NCI-H526 (cell line): ENCODE measurements at regions not wholly inside any gene's neighbourhood (a gene's known extent, or its start where the extent isn't known, plus 50 kb on each side); places are given as distances from the start of the nearest gene placed in this dataset.

ENCODE experiments used
- DNase-seq, 2 experiments: peaks; one replicate each; lab custom pipeline; 2025; lab: John Stamatoyannopoulos, UW

DNA sequence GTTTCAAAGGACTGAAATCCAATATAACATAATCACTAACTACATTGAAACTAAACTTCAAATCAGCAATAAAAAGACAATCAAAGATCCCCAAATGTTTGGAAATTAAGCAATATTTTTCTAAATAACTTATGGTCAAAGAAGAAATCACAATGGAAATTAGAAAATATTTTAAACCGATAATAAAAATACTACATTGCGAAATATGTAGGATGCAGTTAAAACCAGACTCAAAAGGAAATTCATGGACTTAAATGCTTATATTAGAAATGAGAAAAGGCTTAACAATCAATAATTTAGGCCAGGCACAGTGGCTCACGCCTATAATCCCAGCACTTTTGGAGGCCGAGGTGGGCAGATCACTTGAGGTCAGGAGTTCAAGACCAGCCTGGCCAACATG is 79.0 kb upstream of the HAAO start:
- no peak for DNase-seq

DNA sequence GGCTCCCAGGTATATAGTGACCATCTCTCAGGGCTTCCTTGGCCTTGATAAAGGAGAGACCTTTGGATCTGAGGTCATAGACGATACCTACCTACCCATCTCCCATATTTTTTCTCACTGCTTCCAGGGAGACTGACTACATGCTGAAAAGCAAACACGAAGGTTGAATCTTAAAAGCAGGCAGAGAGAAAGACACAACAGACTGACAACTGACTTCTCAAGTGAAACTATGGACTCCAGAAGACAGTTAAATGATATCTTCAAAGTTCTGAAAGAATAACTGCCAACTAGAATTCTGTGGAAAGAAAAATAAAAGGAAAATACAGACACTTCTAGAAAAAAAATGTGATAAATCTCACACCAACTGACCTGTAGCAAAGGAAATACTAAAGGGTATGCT is 76.5 kb upstream of the HAAO start:
- DNase-seq: no peak

DNA sequence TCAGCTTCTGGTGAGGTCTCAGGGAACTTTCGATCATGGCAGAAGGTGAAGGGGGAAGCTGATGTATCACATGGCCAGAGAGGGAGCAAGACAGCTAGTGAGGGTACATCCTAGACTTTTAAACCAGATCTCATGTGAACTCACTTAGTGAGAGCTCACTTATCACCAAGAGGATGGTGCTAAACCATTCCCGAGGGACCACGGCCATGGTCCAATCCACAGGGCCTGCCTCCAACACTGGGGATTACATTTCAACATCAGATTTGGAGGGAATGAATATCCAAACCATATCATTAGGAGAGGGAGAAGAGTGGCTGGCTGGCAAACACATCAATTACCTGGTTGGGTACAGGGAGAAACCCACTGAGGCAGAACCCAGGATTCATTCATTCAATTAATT is 75.7 kb upstream of the HAAO start:
- no peak for DNase-seq

DNA sequence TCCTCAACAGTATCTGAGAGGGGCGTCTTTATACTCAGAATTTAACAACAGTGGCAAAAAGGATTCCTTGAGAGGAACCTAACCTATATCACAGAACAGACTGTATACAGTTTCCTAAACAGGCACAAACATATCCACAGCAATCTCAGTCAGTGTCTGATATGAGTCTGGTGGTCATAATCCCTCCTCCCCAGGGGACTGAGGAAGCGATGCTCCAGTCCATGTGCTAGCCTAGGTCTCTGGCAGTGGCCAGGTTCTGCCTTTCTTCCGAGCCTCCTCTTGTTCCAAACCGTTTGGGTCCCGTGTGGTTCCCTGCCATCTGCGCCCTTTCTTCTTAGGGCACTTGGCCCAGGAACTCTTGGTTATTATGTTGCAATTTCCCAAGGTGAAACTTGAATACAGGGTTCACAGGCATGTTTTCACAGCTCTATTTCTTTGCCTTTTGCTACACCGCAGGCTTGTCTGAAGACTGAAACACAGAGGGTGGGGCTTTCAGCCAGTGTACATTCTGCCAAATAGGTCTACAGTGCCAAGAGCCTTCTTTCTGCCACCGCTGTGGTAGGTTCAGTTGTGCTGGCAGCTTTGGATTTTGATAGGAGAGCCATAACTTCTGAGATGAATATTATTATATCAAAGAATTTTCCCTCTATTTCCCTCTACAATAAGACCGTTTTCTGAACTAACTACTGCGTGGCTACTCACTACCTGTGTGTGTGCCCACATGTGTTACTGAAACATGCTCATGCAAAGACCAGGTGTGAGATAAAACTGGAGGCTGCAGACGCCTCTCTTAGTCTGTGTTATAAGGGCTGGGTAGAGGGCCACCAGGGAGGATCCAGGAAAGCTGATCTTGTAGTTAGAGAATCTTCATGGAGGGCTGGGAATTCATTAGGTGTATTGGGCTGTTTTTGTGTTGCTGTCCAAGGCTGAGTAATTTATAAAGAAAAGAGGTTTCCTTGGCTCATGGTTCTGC is 75.0 kb upstream of the HAAO start:
- DNase-seq: no peak

DNA sequence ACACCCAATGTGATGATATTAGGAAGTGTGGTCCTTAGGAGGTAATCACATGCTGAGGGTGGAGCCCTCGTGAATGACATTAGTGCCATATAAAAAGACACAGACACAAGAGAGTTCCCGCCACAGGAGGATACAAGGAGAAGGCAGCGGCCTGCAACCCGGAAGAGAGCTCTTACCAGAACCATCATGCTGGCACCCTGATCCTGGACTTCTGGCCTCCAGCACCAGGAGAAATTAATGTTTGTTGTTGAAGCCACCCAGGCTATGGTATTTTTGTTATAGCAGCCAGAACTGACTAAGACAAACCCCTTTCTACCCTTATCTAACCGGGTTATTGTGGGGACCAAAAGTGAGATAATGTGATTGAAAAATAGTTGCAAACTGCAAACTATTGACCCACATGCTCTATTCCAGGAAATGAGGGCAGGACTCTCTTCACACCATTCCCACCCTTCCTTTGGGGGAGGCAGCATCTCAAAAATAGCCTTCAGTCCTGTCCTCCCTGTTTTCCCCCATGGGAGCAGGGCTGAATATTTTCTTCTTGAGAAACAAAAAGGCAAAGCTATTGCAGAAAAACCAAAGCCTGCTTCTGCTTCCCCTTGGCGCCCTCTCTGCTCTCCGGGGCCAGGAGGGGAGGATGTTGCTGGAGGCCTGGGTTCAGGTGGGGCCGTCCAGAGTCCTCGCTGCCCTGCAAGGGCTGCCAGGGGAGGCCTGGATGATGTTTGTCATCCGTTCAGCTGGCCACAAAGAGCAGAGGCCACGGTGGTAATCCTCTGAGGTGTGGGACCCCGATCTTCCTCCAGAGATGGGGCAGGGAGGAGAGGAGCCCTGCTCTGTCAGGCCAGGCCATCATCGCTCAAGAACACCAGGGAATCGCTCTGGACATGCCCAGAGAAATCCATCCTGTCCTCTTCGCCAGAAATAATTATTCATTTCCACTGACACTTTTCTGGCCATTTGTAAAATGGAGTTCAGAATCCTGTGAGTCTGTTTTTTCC is 73.8 kb upstream of the HAAO start:
- DNase-seq: no peak

DNA sequence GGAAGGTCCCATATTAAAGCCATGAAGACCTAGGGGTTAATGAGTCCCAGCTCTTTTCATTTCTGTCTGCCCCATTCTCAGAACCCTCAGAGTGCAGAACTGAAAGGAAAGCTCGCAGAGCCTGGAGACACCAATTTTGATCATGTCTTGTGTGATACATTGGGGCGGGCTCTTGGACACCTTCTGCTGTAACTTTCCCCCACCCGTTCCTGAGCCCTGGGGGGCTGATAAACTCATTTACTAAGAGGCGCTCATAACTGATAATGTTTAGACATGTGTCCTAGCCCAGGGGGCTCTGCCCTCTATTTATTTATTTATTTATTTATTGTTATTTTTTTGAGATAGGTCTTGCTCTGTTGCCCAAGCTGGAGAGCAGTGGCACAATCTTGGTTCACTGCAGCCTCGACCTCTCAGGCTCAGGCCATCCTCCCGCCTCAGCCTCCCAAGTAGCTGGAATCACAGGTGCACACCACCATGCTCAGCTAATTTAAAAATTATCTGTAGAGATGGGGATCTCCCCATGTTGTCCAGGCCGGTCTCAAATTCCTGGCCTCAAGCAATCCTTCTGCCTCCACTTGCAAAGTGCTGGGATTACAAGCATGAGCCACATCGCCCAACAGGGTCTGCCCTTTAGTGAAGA is 72.4 kb upstream of the HAAO start:
- DNase-seq: no peak

DNA sequence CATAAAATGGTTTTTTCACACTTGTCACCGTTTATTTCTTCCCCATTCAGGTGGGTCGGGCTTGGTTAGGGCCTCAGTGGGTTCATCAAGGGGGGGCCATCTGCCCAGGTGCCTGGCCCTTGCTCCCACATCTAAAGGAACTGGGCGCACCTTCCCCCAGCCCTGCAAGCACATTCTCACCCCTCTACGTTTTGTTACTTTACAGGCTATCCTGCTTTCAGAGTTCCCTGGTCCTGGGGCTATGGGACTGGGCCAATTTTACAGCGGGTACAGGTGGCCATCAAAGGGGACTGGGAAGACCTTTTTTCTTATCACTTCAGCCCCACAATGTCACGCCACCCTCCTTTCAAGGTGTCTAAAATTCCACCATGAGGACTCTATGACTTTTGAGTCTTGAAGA is 71.8 kb upstream of the HAAO start:
- no peak for DNase-seq

DNA sequence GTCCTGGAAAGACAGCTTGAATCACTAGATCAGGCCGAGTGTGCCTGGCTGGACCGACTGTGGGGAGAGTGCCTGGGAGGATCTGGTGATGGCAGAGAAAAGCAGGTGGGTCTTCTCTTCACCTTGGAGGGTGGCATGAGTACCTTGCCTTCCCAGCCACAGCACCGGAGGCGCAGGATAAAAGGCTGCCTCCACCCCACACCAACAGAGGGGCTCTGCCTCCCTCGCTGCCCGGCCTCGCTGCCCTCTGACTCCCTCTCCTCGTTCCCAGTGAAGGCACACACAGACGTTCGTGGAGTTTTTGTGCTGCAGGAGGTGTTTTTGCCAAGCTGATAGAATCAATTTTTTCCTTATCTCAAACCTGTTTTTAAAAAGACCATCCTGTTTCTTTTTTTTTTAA is 71.4 kb upstream of the HAAO start:
- DNase-seq: no peak

DNA sequence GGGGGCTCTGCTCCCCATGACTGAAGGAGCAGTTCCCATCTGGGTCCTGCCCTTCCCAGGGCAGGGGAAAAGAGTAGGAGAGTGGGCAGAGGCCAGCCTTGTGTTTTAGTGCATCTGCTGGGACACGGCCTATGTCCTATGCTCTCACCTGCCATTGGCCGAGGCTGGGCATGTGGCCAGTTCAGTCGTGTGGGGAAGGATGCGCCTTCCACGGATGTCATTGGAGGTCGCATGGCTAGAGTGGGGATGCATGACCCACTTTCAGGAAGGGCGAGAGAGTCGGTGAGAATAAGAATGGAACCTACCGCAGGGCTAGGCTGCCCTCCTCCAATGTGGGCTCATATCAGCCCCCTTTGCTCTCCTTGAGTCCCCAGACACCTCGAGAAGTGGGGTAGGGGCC is 70.9 kb upstream of the HAAO start:
- no peak for DNase-seq

DNA sequence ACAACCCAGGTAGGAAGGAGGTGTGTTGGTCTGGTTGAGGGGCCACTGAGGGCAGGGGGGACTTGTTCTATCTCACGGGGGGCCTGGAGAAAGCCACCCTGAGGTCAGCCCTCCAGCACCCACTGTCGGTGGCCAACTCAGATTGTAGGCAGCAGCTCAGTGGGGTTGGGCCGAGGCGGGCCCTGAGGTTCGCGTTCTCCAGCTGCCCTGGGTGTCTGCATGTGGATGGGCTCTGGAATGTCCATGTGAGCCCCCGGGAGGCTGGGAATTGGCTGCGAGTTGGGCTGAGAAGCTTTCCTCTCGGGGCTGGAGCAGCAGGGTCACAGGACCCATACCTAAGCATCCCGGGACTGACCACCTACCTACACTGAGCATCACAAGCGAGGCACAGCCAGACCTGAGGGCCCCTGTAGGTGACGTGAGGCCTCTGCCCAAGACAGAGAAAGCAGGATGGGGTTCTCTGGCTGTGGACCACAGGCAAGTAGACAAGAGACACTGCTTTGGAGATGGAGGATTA is 70.3 kb upstream of the HAAO start:
- no peak for DNase-seq

DNA sequence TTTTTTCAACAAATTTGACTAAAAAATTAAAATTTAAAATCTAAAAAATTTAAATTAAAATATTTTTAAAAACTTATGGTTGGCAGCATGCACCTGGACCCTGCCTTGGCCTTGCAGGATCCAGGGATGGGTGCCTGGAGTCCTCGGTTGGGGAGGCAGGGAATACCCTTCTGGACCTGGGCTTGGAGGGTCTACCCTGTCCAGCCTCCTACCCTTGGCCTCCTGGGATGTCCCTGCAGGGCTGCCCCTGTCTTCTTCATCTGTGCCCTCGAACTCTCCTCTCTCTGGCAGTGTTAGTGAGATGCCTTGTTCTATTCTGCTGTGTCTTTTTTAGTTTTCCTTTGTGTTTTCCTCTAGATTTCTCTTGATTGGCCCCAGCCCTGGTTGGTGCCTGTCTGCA is 68.9 kb upstream of the HAAO start:
- no peak for DNase-seq

DNA sequence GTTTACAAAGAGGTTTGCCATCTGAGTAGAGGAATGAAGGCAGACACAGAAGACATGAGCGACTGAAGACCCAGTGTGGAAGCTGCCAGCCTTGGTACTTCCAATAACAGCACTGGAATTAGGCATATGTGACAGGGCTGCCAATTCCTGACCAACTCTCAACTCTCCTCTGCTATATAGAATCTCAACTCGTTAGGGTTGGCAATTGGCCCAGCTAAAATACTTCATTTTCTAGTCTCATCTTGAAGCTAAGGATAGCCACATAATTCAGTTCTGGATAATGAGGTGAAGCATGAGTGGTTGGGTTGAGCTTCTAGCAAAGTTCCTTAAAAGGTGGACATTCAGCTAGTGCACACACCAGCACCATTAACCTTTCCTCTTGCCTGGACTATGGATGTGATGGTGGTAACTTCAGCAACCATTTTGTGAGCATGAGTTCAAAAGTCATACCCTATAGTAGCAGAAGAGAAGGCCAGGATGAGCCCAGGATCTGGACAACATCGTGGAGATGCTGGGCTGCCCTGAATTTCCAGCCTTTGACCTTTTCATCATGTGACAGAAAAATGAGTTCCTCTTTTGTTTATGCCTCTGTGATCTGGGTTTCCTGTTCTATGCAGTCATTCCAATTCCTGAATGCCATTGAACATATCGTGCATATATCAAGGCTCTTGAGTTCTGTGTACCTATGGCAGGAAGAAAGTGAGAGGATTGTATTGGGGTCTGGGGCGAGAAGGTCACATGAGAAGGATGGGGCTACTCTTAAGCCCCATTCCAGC is 68.1 kb upstream of the HAAO start:
- no peak for DNase-seq

DNA sequence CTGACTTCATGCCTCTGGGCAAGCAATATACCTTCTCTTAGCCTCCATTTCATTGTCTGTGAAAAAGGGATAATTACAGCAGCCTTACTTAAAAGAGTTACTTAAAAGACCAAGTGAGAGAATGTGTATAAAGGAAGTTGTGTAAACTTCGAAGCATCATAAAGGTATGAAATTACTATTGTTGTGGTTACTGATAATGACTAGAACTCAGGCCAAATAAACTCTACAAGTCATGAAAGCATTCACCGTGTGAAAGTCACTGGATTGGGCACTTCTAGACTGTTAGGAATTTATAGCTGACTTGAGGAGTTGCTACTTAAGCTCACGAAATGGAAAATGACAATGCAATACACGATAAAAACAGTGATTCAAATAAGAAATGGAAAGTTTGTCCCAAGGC is 67.4 kb upstream of the HAAO start:
- DNase-seq: no peak

DNA sequence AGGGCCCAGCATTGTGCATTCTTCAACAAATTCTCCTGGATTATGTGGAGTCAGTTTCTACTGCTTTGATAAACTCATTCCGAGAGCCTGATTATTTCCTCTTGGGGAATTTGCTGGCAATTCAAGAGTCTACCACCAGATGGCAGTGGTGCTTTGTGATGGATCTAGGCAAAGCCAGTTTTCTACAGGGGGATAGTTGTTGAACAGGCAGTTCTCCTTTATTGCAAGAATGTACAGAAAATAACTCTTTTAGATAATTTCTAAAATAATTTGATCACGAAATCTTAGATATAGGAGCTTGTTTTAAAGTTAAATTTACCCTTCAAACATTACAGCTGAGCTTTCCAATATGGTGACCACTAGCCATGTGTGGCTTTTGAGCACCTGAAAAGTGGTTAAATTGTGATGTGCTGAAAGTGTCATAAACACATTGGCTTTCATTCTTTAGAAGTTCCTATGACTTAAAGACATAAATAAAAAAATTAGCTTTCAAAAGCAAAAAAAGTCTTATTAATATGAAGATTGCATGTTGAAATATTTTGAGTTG is 66.7 kb upstream of the HAAO start:
- peak; percentile 23 to 80 for DNase-seq

DNA sequence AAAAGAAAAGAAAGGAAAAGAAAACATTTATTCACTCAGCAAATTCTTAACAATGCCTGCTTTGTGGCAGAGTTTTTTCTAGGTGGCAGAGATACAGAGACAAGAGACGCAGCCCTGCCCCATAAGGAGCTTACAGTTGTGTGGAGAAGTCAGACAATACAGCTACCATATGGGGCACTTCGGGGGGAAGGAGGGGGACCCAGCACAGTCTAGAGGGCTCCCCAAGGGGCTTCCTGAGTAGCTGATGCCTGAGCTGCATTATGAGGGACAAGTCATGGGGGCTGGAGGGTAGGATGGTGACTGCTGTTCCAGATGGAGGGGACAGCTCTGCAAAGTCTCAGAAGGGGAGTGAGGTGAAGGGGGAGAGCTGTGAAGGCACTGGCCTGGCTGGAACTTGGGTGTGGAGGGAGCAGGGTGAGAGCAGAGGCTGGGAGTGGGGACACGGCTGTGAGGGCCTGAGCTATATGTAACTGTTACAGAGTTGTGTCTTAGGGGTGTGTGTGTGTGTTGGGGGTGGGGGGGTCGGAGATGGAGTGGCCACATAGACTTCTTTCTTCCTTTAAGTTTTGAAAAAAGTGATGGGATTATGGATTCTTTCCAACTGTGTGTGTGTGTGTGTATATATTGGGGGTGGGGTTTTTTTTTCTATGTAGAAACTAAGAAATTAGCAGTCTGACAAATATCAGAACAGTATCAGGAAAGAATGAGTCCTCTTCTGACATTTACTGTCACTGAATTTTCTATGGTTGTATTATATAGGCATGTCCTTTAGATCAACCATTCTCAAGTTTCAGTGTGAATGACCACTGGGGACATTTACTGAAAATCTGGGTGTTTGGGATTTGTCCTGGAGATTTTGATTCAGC is 66.0 kb upstream of the HAAO start:
- no peak for DNase-seq

DNA sequence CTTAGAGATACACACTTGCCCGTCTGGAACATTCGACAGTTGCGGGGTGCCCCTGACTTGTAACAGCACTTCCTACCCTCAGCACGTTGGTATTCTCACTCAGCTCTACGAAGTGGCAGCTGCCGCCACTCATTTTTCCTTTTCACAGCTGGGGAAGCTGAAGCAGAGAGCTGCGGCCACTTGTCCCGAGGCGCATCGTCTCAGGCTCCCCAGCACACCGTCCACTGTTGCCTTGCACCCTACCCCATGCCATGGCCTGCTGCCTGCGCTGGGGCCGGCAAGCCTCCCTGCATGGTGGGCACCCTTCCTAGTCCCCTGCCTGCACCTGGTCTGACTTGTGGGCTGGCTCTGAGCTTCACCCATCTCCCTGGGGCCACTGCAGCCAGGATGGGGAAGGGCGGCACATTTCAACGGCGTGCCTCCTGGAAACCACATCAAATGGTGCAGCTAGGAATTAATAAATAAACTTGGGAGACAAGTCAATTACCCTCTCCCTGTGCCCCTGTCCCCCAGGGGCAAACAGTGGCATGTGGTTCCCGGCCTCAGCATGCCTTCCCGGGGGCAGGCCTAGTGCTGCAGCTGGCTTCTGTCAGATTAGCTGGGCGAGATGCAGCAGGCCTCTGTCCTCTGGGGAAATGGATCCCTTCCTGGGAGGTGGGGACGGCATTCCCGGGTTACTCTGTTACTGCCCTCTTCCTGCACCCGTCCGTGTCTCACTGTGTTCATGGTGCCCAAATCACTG is 64.7 kb upstream of the HAAO start:
- no peak for DNase-seq

DNA sequence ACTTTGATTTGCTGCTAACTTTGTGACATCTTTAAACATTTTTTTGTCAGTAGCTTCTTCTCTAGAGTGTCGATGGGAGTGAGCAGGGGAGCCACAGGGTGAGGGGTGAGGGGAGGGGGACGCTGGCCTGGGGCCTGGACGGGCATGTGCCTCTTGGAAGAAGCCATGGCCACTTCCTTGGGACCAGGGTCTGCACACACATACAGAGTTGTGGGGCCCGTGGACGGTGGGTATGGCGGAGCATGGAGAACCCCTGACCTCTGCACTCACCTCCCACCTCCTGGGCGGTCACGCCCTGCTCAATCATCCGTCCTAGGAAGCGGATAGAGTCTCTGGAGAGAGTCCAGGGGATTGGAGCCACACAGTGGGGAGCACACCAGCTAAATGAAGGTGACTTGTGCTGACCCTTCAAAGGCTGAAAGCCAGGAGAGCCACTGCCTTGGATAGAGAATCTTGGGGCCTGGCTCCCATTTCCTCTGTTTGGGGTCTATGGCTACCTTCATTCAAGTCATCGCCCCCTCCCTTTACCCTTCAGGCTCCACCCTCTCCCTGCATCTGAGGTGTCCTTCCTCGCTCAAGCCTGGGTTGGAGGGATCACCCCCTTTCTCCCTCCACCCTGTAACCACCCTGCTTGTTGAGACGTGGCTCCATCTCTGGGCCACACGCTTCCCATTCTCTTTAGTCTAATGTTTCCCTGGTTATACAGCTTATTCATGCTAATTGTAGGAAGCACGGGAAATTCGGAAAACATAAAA is 63.9 kb upstream of the HAAO start:
- DNase-seq: no peak

DNA sequence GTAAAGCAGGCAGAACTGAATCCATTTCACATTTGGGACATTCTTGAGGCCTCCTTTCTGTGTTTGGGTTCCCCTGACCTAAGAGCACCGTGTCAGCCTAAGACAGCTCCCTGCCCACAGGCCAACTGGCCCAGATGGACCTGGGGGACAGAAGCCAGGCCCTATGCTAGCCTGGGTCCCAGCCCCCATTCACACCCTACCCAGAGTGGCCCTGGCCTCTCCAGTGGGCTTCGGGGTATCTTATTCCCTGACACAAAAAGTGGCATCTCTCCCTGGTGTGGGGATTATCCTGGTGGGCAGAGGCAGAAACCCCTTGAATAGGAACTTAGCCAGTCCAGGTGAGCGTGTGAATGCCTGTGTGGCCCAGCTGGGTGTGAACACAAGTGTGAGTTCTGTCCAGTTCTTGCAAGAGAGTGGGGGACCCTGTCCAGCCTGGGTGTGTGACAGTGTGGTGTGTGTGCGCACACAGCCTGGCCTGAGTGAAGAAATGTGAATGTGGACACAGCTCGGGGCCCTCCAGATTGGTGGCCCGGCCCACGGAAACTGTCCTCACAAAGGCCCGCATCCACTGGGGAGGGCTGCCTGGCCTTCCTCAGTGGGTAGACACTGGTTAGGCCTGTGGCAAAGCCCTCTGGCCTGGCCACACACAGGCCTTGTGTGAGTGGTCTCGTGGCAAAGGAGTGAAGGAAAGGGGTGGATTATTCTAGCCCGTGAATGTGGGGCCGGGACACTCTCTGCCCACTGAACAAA is 63.0 kb upstream of the HAAO start:
- DNase-seq: no peak
